DOHH2 (cell line): ENCODE measurements at regions not wholly inside any gene's neighbourhood (a gene's known extent, or its start where the extent isn't known, plus 50 kb on each side); places are given as distances from the start of the nearest gene placed in this dataset.

Experiments used
- H3F3A ChIP-seq: fragments of 200-600 bp; sonication (generic), shearing (Covaris generic); 2 replicates; pipeline ENCODE4 v1.6.0; 2016; ENCODE audit warnings: antibody characterized with exemption, mild to moderate bottlenecking; ENCODE audit not compliant: control insufficient read depth, insufficient read depth
- H3K27ac ChIP-seq: fragments of 200-600 bp; sonication (generic); 2 replicates; pipeline ENCODE4 v1.5.1; 2014; ENCODE audit warnings: low read depth, mild to moderate bottlenecking, low read length, moderate library complexity
- H3K27me3 ChIP-seq: fragments of 200-600 bp; sonication (generic); 2 replicates; pipeline ENCODE4 v1.6.1; 2014; ENCODE audit warnings: mild to moderate bottlenecking, low read length, mixed read lengths; ENCODE audit not compliant: control insufficient read depth
- H3K36me3 ChIP-seq: fragments of 200-600 bp; sonication (generic); 2 replicates; pipeline ENCODE4 v1.6.1; 2014; ENCODE audit warnings: mild to moderate bottlenecking, low read length, moderate library complexity, mixed read lengths; ENCODE audit not compliant: control insufficient read depth
- H3K4me1 ChIP-seq: fragments of 200-600 bp; sonication (generic); 2 replicates; pipeline ENCODE4 v1.6.1; 2014; ENCODE audit warnings: mild to moderate bottlenecking, low read length, mixed read lengths; ENCODE audit not compliant: control insufficient read depth
- H3K4me2 ChIP-seq: fragments of 200-600 bp; sonication (generic); 2 replicates; pipeline ENCODE4 v1.6.0; 2014; ENCODE audit warnings: mild to moderate bottlenecking, low read length, moderate library complexity
- H3K4me3 ChIP-seq: fragments of 200-600 bp; sonication (generic); 2 replicates; pipeline ENCODE4 v1.5.1; 2014; ENCODE audit warnings: mild to moderate bottlenecking, low read length, mixed read lengths
- H3K79me2 ChIP-seq: fragments of 200-600 bp; sonication (generic); 2 replicates; pipeline ENCODE4 v1.6.1; 2014; ENCODE audit warnings: mild to moderate bottlenecking, low read length, mixed read lengths; ENCODE audit not compliant: control insufficient read depth
- H3K9me2 ChIP-seq: fragments of 200-600 bp; sonication (generic); replicated peaks from 2 replicates; pipeline ENCODE4 v1.6.1; 2014; ENCODE audit warnings: mild to moderate bottlenecking, low read length, mixed read lengths; ENCODE audit not compliant: control insufficient read depth
- H3K9me3 ChIP-seq: fragments of 200-600 bp; sonication (generic); 2 replicates; pipeline ENCODE4 v1.6.1; 2014; ENCODE audit warnings: antibody characterized with exemption, low read length, mixed read lengths; ENCODE audit not compliant: control insufficient read depth, insufficient read depth
- H4K20me1 ChIP-seq: fragments of 200-600 bp; sonication (generic); 2 replicates; pipeline ENCODE4 v1.6.0; 2014; ENCODE audit warnings: low read depth, mild to moderate bottlenecking, antibody characterized with exemption, low read length, moderate library complexity; ENCODE audit not compliant: control insufficient read depth, insufficient read depth
- EZH2phosphoT487 ChIP-seq: fragments of 200-600 bp; sonication (generic); IDR thresholded peaks from 2 replicates; pipeline ENCODE4 v1.6.1; 2017; ENCODE audit warnings: borderline replicate concordance, mild to moderate bottlenecking, antibody characterized with exemption, low read length, moderate library complexity, mixed read lengths
- TF ChIP-seq, protein P1 (sequence below): fragments of 200-600 bp; sonication (generic); IDR thresholded peaks from one replicate; pipeline ENCODE4 v1.5.1; 2014; ENCODE audit warnings: antibody characterized with exemption, mild to moderate bottlenecking, low read depth, low read length; ENCODE audit not compliant: poor library complexity, severe bottlenecking

DNA sequence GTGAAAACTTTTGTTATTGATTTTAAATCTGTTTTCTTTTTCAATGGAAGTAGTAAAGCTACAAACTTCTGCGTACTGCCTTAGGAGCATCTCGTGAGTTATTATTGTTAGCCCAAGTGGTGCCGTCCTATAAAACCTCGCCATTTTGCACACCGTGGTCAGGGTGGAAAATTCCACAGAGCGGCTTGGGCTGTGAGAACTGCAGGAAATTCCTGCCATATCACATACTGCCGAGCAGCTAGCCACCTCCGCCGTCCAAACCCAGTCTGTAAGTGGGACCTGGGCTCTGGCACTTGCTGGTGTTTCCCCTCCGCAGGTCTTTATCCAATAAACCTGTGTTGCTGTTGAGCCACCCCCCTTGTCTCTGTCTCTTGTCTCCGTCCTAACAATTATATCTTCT, 88.0 kb upstream of the POU2AF2 start:
- Histone ChIP-seq H3K79me2 (no peaks in the 10 kb centered on the region), H3K9me2 (no peaks in the 10 kb centered on the region), H3F3A (no peaks in the 10 kb centered on the region), H3K27me3 (no peaks in the 10 kb centered on the region), H3K9me3 (no peaks in the 10 kb centered on the region), H3K27ac (no peak overlapping the region), H3K4me2 (no peak overlapping the region), H4K20me1 (no peaks in the 10 kb centered on the region), H3K4me1 (peaks cover 21% of the 10 kb centered on the region), H3K36me3 (no peaks in the 10 kb centered on the region), H3K4me3 (no peak overlapping the region)
- TF ChIP-seq EZH2phosphoT487 = no peak
- TF ChIP-seq, protein P1, sequence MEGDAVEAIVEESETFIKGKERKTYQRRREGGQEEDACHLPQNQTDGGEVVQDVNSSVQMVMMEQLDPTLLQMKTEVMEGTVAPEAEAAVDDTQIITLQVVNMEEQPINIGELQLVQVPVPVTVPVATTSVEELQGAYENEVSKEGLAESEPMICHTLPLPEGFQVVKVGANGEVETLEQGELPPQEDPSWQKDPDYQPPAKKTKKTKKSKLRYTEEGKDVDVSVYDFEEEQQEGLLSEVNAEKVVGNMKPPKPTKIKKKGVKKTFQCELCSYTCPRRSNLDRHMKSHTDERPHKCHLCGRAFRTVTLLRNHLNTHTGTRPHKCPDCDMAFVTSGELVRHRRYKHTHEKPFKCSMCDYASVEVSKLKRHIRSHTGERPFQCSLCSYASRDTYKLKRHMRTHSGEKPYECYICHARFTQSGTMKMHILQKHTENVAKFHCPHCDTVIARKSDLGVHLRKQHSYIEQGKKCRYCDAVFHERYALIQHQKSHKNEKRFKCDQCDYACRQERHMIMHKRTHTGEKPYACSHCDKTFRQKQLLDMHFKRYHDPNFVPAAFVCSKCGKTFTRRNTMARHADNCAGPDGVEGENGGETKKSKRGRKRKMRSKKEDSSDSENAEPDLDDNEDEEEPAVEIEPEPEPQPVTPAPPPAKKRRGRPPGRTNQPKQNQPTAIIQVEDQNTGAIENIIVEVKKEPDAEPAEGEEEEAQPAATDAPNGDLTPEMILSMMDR = no peak

DNA sequence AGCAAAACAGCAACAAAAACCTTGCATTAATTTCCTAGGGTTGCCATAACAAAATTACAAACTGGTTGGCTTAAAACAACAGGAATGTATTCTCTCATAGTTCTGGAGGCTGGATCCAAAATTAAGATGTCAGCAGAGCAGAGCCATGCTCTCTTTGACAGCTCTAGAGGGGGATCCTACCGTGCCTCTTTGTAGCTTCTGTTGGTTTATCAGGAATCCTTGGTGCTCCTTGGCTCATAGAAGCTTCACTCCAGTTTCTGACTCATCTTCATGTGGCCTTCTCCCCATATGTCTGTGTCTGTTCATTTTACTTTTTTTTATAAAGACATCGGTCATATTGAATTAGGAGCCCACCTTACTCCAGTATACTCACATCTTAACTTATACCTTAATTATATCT, 90.5 kb upstream of the POU2AF2 start:
- Histone ChIP-seq H3K4me3 (no peak overlapping the region), H3K9me2 (no peaks in the 10 kb centered on the region), H3F3A (no peaks in the 10 kb centered on the region), H3K9me3 (no peaks in the 10 kb centered on the region), H3K79me2 (no peaks in the 10 kb centered on the region), H3K27me3 (no peaks in the 10 kb centered on the region), H3K4me1 (peaks cover 16% of the 10 kb centered on the region), H4K20me1 (no peaks in the 10 kb centered on the region), H3K27ac (no peak overlapping the region), H3K4me2 (no peak overlapping the region), H3K36me3 (no peaks in the 10 kb centered on the region)
- TF ChIP-seq, protein P1 = no peak
- TF ChIP-seq EZH2phosphoT487 = no peak

DNA sequence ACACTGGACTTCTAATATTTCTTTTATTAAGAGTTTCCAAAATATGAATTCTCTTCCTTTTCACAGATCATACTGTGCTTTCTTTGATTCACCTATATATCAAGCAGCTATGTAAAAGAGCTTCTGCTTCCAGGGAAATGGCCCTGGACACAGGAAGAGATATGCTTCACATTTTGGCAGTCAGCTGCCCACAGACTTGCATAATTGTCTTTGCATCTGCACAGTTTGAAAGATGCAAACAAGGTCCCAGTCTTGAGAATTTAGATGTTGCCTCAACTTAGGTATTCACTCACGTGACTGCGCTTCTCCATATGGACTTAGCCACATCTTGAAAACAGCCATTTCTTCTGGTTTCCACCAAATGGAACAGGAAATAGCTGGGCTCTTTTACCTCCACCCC, 92.3 kb upstream of the POU2AF2 start:
- H3K79me2 ChIP-seq = no peaks in the 10 kb centered on the region
- no peaks in the 10 kb centered on the region for H3F3A ChIP-seq
- H3K4me2 ChIP-seq = no peak overlapping the region
- no peaks in the 10 kb centered on the region for H3K9me2 ChIP-seq
- H3K4me3 ChIP-seq = no peak overlapping the region
- H4K20me1 ChIP-seq = no peaks in the 10 kb centered on the region
- H3K27me3 ChIP-seq = no peaks in the 10 kb centered on the region
- no peaks in the 10 kb centered on the region for H3K9me3 ChIP-seq
- H3K27ac ChIP-seq = no peak overlapping the region
- H3K4me1 ChIP-seq = peaks cover 16% of the 10 kb centered on the region
- no peaks in the 10 kb centered on the region for H3K36me3 ChIP-seq
- TF ChIP-seq EZH2phosphoT487 = no peak
- TF ChIP-seq, protein P1 = no peak

- no peaks in the 10 kb centered on the region for H4K20me1 ChIP-seq
- H3K4me3 ChIP-seq = no peak overlapping the region
- no peaks in the 10 kb centered on the region for H3K27me3 ChIP-seq
- H3F3A ChIP-seq = no peaks in the 10 kb centered on the region
- H3K9me3 ChIP-seq = no peaks in the 10 kb centered on the region
- TF ChIP-seq, protein P1 = no peak
- TF ChIP-seq EZH2phosphoT487 = no peak
- no peak overlapping the region for H3K27ac ChIP-seq
- no peaks in the 10 kb centered on the region for H3K36me3 ChIP-seq
- H3K4me2 ChIP-seq = no peak overlapping the region
- H3K9me2 ChIP-seq = no peaks in the 10 kb centered on the region
- no peaks in the 10 kb centered on the region for H3K79me2 ChIP-seq
- H3K4me1 ChIP-seq = peaks cover 7% of the 10 kb centered on the region
These were observed 96.6 kb upstream of the POU2AF2 start for GRCh38 chr11:111148953-111149352.
